ENCODE measurements at regions not wholly inside any gene's neighbourhood (a gene's known extent, or its start where the extent isn't known, plus 50 kb on each side); places are given as distances from the start of the nearest gene placed in this dataset.

DNA sequence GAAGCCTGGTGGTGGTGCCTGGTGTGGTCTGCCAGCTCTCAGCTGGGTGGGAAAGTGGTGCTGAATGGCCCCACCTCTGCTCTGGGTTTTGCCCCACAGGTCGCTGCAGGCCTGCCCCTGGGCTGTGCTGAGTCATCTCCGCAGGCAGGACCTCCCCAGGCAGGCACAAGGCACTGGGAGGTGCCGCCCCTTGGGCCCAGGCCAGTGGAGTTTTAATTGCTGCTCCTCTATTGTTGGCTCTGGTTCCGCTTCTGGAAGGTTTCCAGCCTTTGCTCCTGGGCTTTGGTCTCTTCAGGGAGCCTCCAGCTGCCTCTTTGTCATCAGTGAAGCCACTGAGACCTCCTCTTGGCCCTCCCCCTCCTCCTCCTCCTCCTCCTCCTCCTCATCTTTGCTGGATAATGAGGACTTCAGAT lies 180.3 kb upstream of the GRB10 start:
- DNase-seq (ENCODE audit: low spot score) = no peak

DNA sequence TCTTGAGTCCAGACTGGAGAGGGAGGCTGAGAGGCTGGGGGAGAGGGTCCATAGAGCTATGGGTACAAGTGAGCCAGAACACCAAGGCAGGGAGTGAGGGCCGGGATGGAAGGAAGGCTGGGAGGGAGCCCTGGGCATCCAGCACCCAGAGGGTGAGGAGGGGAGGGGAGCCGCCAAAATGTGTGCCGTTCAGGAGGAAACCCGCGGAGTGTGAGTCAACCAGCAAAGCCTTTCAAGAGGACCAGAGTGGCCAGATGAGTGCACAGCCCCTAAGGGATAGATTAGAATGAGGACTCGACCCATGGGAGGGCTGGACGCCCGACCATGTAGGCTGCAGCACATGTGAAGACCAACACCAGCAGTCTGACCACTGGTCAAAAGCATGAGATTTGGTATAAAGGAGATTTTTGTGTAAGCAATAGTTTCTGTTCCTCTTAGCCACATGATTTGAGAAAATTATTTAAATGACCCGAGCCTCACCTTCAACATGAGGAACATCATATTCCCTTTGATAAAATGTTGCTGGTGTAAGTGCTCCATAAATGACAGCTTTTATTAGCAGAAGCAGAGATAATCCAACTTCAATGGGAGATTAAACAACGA lies 179.7 kb upstream of the GRB10 start:
- no peak for DNase-seq (ENCODE audit: low spot score)

DNA sequence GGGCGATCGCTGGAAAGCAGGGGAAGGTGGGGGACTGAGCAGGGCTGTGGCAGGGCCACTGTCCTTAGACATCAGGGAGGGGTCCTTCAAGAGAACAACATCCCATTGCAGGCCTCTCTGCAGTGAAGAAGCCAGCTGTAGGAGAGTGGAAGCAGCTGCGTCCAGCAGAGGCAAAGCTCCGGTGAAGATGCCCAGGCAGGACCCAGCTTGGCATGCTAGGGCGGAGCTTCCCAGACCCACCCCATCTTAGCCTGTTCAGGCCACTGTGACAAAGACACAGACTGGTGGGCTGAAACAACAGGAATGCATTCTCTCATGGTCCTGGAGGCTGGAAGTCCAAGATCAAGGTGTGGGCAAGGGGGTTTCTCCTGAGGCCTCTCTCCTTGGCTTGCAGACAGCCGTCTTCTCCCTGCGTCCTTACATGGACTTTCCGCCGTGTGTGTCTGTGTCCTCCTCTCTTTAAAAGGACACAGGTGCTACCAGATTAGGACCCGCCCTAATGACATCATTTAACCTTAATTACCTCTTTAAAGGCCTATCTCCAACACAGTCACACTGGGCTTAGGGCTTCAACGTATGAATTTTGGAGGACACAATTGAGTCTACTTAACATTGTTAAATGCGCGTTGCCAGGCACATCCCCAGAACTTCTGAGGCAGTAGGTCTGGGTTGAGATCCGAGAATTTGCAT lies 178.1 kb upstream of the GRB10 start:
- no peak for DNase-seq (ENCODE audit: low spot score)

DNA sequence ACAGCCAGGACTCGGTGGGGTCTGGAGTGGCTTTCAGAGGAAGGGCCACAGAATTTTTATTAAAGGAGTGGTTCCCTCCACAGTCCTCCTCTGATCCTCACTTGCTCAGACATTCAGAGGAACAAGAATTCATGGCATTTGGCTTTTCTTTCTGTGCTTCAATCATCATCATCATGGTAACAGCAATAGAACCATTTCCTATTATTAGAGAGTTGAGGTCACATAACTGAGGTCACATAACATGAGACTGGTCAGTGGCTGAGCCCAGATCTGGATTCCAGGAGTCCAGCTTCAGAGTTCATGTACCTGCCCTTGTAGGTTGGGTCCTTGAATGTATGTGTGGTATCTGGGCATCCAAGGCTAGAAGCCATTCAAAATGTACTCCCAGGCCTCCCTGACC lies 177.3 kb upstream of the GRB10 start:
- no peak for DNase-seq (ENCODE audit: low spot score)

DNA sequence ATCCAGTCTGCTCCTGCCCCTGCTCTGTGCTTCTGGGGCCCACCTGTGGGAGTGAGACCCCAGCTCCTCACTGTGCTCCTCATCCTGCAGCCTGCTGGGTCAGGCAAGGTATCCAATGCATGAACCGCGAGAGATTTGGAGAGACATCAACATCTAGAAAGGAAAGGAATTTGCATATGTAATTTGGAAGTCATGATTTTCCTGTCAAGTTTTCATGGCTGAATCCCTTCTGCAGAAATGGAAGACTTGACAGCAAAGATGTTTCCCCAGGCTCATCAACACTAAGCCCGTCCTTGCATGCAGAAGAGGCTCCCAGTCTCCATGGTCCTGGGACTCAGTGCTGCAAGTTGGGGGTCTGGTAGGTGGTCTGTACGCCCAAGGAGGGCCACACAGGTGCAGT lies 176.9 kb upstream of the GRB10 start:
- DNase-seq (ENCODE audit: low spot score) = no peak

DNA sequence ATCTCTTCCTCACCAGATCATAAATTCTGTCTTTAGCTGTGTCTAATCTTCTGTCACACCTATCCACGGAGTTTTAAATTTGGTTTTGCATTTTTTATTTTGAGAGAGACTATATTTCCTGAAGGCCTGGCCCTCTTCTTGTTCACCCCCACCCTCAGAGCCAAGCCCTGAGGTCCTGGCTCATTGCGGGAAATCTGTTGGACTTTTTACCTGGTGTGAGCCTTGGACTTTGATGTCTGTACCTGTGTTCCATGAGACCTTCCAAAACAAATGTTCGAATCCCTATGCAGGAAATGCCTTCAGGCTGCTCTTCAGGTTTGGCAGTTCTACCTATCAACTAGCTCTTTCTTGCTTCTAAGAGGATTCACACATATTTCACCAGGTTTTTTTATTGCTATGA lies 175.2 kb upstream of the GRB10 start:
- no peak for DNase-seq (ENCODE audit: low spot score)

DNA sequence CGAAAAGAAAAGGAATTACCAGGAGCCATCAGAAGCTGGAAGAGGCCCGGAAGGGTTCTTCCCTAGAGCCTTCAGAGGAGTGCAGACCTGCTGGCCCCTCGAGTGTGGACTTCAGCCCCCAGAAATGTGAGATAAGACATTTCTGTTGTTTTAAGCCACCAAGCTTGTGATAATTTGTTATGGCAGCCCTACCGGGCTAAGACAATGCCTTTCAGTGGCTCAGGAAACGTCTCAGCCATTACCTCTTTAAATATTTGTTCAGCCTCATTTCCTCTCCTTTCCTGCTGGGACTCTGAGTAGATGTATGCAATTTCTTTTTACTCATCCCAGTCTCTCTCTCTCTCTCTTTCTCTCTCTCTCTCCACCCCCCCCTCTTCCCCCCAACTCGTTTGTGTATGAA lies 174.7 kb upstream of the GRB10 start:
- DNase-seq (ENCODE audit: low spot score) = no peak

DNA sequence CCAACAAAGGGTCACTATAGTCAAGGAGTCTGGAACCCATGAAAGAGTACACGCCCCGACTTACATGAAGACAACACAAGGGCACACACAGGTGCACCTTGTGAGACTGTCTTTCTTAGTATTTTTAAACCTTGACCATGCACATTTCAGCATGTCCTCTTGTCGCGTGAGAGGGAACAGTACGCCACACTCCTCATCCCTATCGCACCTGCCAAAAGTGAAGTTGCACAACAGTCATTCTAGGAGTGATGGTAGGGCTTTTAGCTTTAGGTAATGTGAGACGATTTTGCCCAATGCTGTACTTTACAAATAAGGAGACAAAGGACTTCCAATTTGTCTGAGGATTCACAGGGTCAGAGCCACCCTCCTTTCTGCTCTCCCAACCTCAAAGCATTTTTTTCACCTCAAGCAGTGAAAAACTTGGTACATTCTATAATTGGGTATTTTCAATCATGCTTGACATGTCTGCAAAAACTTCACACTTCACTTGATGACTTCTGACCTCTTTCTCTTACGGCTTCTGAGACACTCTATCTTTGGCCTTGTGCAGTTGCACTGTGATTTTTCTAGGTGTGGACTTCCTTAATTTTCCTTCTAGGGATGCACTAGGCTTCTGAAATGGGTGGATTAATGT lies 173.9 kb upstream of the GRB10 start:
- no peak for DNase-seq (ENCODE audit: low spot score)

DNA sequence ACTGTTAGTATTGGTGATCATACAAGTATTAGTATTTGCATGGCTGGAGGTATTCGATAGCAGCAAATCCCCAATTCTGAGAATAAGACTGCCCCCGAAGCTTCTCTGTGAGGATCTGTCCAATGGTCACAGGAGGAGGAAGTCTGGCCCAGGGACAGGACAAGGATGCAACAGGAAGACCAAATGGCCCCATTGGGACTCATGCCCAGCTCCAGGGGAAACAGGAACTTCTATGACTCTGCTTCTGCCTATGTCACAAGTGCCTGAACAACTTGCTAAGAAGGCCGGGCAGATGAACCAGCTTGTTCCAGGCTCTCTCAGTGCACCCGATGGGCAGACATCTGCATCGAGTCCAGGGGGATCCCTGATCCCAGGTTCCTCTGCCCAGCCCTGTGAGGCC lies 172.0 kb upstream of the GRB10 start:
- no peak for DNase-seq (ENCODE audit: low spot score)

DNA sequence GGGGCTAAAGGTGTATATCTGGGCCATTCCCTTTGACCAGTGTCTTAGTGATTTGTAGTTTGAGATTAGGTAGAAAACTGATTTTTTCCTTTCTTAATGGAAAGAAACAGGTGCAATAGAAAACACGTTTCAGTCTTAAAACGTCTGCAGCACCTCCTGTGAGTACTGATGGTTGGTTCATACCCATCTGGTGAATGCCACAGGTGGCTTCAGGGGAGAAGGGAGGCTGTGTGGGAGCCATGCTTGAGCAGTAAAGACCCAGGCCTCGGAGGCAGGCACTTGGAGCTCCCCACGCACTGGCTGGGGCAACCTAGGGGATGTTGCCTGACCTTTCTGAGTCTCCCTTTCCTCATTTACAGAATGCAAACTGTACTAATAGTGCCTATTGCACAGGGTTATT lies 171.5 kb upstream of the GRB10 start:
- no peak for DNase-seq (ENCODE audit: low spot score)

DNA sequence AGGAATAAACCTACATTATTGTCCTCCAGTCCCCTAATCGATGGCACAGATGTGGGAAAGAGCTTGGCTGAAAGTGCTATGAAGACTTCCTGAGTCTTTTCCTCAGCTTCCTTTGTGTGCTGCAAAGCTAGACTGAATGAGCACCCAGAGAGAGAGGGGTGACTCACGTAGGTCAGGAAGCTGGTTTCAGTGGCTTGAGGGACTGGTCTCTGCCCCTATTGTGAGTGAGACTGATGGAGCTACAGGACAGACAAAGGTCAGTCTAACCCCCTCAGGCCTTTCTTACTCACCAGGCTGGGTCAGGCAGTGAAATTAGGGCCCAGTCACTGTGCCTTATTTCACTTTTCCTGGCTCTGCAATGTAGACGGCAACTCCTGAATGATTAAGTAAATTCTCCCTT lies 171.1 kb upstream of the GRB10 start:
- DNase-seq (ENCODE audit: low spot score) = peak; percentile 44

DNA sequence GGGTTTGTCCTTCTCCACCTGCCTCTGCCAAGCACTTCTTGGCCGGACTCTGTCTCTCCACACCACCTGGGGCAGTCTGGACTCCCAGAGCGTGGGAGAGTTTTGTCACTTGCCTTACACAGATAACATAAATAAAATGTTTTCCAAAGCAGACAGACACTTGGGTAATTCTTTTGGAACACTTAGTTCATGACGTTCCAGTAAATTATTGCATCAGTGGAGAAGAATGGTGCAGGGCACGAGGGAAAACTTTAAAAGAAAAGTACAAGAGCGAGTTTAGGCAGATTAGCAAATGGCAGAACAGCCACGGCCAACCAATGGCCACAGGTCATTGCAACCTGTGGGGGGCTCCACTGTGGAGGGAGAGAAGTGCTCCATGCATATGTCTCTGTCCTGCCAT lies 170.6 kb upstream of the GRB10 start:
- DNase-seq (ENCODE audit: low spot score) = no peak

DNA sequence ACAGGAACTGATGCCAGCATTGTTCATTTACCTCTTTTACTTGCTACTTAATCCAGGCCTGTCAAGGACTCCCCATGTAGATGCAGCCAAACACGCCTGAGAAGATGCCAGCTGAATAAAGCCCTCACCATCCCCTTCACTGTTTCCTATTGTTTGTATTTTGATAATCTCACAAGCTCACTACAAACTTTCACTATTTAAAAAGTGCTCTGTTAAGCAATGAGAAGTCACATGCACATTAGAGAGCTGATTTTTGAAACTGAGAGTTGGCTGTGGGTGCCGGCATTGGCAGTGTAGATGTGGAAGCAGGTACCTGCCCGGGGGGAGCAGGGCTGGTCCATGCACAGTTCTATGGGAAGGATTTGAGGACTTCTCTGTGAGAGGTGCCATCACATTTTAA lies 169.8 kb upstream of the GRB10 start:
- no peak for DNase-seq (ENCODE audit: low spot score)

DNA sequence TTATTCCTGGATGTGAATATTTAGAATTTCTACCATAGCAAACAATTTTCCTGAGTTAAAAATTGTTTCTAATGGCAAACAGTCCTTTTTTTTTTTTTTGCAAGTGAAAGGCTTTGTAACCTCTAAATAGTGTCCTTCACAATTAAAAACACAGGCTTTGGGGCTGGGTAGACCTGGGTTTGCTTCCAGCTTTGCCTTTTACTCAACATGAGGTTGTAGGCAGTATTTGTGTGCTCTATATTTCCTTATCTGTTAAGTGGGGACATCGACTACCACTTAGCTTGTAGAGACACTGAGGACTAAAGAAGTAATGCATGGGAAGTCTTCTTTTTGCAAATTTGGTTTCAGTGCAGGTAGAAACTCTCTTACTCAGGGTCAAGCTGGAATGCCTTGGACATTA lies 169.4 kb upstream of the GRB10 start:
- no peak for DNase-seq (ENCODE audit: low spot score)

DNA sequence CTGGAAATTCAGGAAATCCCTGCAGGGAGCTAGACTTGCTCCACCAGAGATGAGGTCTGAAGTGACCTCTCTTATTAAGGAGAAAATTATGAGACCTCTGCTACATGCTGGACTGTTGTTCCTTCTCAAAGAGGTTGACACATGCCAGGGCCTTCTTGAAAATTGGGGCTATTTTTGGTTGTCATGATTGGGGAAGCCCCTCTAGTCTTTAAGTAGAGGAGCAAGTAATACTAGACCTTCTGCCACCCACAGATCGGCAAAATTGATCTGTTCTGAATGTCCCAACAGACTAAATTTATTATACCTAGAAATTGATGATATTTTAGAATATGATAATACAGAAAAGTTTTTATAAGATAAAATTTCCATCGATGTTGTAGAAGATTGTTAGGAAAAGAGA lies 160.8 kb upstream of the GRB10 start:
- no peak for DNase-seq (ENCODE audit: low spot score)

DNA sequence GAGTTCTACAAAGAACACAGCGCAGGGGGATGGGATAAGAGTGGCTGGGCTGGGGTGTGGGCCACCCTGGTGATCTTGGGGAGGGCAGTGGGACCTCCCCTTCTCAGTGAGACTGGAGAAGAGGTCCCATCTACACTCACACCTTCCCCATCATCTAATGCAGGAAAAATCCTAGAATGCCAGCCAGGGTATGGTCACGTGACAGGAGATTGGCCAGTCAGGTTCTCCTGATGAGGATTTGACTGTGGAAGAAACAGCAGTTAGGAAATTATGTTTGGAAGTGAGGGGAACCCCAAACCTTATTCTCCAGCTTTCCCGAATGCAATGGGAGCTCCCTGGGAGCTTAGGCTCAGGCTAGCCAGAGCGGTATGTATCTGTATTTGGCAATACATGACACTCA lies 158.8 kb upstream of the GRB10 start:
- DNase-seq (ENCODE audit: low spot score) = no peak

DNA sequence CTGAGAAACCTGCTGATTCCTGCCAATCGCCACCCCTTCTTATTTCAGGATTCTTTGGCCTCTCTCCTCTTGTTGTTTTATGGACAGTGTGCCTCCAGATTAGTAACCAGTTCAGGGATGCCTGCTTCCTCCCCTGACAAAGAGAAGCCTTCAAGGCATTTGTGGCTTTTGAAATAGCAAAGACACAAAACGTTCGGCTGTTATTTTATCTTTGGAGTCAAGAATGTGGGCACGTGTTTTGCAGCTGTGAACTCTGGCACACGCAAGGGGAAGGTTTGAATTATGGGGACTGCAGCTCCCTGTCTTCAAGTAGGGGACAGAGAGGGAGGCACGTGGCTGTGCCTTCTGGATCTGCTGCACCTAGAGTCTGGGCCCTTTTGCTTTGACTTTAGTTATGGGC lies 157.9 kb upstream of the GRB10 start:
- no peak for DNase-seq (ENCODE audit: low spot score)

DNA sequence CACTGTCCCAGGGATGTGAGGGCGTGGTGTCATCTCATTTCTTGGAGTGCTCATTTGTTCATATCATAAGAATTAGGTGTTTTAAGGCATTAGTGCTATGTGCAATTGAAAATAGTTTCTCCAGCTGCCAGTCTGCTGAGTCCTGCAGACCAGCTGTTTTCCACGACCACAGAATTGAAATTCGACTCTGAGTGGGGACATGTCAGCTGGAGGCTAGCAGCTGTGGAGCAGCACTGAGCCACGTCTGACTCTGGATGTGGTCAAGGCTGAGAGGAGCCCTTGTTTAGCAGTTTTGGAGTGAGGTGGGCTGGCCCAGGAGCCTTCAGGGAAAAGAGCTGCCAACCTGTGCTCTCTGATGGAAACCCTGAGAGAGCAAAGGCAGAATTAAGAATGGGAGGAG lies 156.3 kb upstream of the GRB10 start:
- no peak for DNase-seq (ENCODE audit: low spot score)

DNA sequence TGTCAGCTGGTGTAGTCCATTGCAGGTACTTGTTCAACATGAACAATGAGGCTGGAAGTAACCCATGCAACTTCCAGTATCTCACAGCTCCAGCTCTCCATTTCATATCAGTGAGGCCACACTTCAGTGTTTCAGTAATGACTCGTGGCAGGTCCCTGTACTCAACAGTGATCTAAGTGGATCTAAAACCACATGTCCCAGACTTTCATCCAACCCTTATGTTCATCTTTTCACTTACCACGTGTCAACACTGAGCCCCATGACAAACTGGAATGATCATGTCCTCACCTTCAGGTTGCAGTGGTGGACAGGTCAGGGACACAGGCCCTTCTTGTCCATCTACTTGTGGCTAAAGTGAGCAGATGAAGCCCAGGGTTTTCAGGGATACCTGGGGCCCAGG lies 155.0 kb upstream of the GRB10 start:
- DNase-seq (ENCODE audit: low spot score) = no peak

DNA sequence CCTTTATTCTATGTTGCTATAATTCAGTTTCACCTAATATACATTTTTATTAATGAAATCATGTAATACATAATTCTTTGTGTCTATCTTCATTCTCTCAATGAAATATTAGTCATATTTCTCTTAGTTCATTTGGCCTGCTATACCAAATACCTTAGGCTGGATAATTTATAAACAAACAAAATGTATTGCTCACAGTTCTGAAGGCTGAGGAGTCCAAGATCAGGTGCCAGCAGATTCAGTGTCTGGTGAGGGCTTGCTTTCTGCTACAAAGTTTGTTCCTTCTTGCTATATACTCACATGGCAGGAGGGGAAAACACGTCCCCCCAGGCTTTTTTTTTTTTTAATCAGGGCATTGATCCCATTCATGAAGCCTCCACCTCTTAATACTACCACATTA lies 143.4 kb upstream of the GRB10 start:
- no peak for DNase-seq (ENCODE audit: low spot score)

DNA sequence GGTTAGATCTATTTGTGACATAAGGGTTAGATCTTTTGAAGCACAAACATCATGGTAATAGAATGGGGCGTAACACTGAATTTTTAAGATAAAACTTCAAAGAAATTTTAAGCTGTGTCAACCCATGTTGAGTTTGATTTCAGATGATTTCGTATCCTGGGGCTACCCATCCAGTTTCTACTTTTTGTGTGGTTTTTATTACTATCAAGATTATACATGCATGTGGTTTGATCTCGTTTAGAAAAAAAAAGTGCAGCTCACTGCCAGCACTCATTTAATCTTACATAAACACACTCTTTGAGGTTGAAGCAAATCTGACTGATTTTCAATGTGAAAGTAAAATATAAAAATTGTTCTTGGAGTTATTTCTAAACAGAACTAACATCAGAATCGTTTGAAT lies 140.8 kb upstream of the GRB10 start:
- no peak for DNase-seq (ENCODE audit: low spot score)

DNA sequence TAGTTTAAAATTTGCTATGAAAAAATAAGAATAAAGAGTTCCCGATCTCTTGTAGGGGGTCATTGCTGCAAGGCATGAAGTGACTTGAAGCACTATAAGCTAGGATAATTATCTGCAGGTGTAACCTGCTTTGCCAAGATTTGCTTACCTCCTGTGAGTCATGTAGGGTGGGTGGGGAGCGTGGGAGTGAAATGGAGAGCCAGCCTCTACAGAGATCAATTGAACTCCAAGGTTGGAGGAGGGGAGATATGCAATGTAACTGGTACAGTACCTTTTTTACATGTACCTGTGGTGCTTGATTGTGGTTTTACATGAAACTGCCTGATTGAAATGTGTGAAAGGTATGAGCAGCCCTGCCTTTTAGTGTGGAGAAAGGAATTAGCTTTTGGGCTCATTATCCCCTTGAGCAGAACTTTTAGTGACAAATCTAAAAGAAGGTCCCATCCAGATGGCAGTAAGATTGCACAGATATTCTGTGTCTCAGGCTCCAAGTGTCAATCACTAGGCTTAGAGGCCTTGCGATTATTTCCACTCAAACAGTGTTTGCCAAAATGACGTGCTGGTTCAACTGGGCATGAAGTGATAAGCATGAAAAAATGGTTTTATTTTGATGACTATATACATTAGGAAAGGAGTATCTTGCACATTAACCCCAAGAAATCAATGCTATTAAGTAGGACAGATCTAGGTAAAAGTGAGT lies 138.6 kb upstream of the GRB10 start:
- DNase-seq (ENCODE audit: low spot score) = no peak

DNA sequence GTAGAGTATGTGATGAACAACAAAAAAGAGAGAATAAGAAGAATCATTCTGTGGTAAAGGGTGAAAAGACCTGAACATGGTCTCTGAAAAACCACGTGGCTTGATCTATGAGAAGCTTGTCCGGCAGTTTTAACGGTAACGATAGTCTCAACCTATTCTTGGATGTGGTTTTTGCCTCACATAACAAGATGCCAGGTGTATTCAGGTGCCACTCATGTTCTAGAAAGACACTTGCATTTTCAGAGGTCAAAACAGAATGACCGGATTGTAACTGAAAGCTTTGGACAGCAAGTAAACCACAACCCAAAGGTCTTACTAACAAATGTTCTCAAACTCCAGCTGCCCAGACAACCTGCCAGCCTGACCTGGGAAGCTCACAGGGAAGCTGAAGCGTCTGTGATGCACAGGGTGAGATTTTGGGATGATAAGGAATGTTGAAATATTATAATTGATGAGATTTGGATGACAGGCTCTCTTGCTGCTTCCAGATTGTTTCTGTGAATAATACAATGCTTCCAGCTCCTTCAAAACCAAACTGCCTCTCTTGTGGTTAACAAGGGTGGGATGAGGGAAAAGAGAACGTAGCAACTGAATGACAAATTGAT lies 137.4 kb upstream of the GRB10 start:
- no peak for DNase-seq (ENCODE audit: low spot score)
